ACC112 (cell line): ENCODE measurements at regions not wholly inside any gene's neighbourhood (a gene's known extent, or its start where the extent isn't known, plus 50 kb on each side); places are given as distances from the start of the nearest gene placed in this dataset.

ENCODE experiments used
- H2AFZ ChIP-seq: fragments of 200-600 bp; sonication (generic); one replicate; pipeline ENCODE4 v1.6.0; 2017; ENCODE audit warnings: antibody characterized with exemption, low read length; ENCODE audit not compliant: unreplicated experiment
- H3K27ac ChIP-seq: fragments of 200-600 bp; sonication (generic); 2 replicates; pipeline ENCODE4 v1.5.1; 2014; ENCODE audit warnings: low read depth, mild to moderate bottlenecking, antibody characterized with exemption, low read length, moderate library complexity
- H3K27me3 ChIP-seq: fragments of 200-600 bp; sonication (generic); 2 replicates; pipeline ENCODE4 v1.6.1; 2014; ENCODE audit warnings: mild to moderate bottlenecking, antibody characterized with exemption, low read length, moderate library complexity, mixed read lengths; ENCODE audit not compliant: insufficient read depth
- H3K36me3 ChIP-seq: fragments of 200-600 bp; sonication (generic); 2 replicates; pipeline ENCODE4 v1.6.1; 2016; ENCODE audit warnings: mild to moderate bottlenecking, antibody characterized with exemption, low read length, moderate library complexity, mixed read lengths; ENCODE audit not compliant: insufficient read depth
- H3K4me1 ChIP-seq: fragments of 200-600 bp; sonication (generic); one replicate; pipeline ENCODE4 v1.6.1; 2016; ENCODE audit warnings: low read length, mixed read lengths; ENCODE audit not compliant: insufficient read depth, unreplicated experiment, control insufficient read depth
- H3K4me3 ChIP-seq: fragments of 200-600 bp; sonication (generic); 2 replicates; pipeline ENCODE4 v1.5.1; 2014; ENCODE audit warnings: mild to moderate bottlenecking, low read depth, low read length
- H3K79me2 ChIP-seq: fragments of 200-600 bp; sonication (generic); one replicate; pipeline ENCODE4 v1.6.0; 2016; ENCODE audit warnings: low read length; ENCODE audit not compliant: control insufficient read depth, unreplicated experiment, insufficient read depth

DNA sequence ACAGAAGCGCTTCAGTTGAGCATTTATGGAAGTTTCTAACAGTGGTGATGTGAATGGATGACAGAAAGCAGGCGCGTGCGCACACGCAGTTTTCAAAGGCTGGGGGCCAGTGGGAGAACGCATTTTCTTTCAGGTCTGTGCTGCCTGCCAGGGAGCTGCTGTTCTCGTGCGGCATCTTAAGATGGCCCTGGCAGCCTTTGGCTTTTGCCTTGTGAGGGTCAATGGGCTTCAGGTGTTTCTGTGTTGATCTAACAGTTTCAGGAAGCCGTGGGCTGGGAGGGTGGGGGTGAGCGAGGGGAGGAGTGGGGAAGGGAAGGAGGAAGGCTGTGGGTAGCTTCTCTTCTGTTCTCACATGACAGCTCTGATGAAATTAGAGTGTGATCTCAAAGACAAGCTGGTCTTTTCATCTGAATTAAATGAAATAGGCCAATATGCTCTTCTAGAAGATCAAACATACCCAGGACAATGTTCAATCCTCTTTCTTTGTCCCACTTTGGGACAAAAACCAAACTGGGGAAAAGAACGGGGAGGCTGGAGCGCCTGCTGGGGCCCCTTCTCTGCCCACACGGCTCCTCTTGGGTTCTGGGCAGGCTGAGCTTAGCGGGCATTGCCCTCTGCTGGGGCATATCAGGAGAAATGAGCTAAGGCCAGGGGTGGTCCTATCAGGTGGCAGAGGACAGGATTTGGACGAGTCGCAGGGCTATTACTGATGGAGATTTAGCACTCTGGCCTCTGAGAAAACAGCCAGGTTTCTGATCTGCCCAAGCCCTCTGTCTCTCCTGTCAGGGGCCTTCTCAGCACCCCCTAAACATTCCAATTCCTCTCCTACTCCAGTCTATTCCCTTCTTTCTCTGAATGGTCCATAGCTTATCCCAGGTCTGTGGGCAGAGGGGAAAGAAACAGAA, 126.2 kb upstream of the LGALSL start:
- Histone ChIP-seq H3K79me2 (no peaks in the 10 kb centered on the region), H3K4me3 (no peak overlapping the region)

DNA sequence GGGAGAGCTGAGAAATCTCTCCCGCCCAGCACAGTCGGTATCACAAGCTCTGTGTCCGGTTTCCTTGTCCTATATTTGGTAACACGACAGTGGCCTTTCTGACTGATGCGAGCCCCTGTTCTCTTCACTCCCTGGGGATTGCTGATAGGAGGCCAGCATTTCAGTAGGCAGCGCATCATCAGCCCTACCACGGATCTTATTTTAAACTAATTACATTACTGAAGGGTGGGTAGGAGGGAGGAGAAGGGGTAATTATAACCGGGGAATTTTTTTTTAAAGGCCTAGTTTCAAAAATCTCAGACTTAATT, 125.6 kb upstream of the LGALSL start:
- Histone ChIP-seq H3K79me2 (no peaks in the 10 kb centered on the region), H2AFZ (no peak overlapping the region), H3K27me3 (peaks cover 21% of the 10 kb centered on the region), H3K4me1 (peaks cover 13% of the 10 kb centered on the region), H3K27ac (no peak overlapping the region), H3K36me3 (no peaks in the 10 kb centered on the region), H3K4me3 (no peak overlapping the region)

More for the DNA sequence above, 126.2 kb upstream of the LGALSL start:
- H2AFZ ChIP-seq: no peak overlapping the region
- H3K36me3 ChIP-seq: no peaks in the 10 kb centered on the region
- H3K27ac ChIP-seq: no peak overlapping the region
- H3K27me3 ChIP-seq: peaks cover 27% of the 10 kb centered on the region
- H3K4me1 ChIP-seq: peaks cover 13% of the 10 kb centered on the region

DNA sequence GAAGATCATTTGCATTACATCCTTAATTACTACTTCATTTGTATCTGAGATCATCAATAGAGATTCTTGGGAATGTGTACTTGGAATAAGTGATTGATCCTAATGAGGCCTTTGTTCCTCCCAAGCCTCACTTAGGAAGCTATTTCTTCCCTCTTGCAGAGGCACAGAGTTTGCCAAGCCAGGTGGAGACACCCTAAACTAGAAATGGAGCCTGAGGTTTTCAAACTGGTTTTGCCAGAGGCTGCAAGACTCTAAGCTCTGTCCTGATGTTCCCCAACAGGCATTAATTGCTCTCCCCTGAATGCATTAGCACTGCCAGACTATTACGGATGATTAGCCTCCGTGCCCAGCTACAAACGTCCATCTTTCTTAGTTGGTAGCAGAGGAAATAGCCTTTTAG, 125.2 kb upstream of the LGALSL start:
- no peaks in the 10 kb centered on the region for H3K79me2 ChIP-seq
- no peak overlapping the region for H2AFZ ChIP-seq
- H3K4me1 ChIP-seq: peaks cover 13% of the 10 kb centered on the region
- no peak overlapping the region for H3K4me3 ChIP-seq
- no peaks in the 10 kb centered on the region for H3K36me3 ChIP-seq
- peaks cover 17% of the 10 kb centered on the region for H3K27me3 ChIP-seq
- H3K27ac ChIP-seq: no peak overlapping the region

DNA sequence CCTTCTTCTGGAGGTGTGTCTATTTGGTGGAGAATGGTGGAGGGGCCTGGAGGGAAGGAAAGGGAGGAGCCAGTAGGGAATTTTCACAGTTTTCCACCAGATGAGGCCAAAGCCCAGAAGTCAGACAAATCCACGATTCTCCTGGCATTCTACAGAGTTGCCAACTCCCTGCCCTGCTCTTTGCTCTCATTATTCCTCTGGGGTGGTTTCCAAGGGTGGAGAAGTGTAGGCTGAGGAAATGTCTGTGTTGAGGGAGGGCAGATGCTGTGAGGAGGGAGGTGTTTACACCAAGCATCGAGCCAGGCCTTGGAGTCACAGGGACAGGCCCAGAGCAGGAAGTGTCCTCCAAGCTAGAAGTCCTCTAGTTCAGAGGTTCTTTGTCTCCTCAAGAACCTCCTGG, 124.1 kb upstream of the LGALSL start:
- Histone ChIP-seq H3K79me2 (no peaks in the 10 kb centered on the region), H3K27me3 (peaks cover 6% of the 10 kb centered on the region), H3K4me1 (peaks cover 13% of the 10 kb centered on the region), H3K4me3 (peak overlapping the region; percentile 67; the same call in 1 of the 2 replicates), H3K36me3 (no peaks in the 10 kb centered on the region), H2AFZ (peak overlapping the region; percentile 80), H3K27ac (peak overlapping the region; percentile 7; the same call in 1 of the 2 replicates)

DNA sequence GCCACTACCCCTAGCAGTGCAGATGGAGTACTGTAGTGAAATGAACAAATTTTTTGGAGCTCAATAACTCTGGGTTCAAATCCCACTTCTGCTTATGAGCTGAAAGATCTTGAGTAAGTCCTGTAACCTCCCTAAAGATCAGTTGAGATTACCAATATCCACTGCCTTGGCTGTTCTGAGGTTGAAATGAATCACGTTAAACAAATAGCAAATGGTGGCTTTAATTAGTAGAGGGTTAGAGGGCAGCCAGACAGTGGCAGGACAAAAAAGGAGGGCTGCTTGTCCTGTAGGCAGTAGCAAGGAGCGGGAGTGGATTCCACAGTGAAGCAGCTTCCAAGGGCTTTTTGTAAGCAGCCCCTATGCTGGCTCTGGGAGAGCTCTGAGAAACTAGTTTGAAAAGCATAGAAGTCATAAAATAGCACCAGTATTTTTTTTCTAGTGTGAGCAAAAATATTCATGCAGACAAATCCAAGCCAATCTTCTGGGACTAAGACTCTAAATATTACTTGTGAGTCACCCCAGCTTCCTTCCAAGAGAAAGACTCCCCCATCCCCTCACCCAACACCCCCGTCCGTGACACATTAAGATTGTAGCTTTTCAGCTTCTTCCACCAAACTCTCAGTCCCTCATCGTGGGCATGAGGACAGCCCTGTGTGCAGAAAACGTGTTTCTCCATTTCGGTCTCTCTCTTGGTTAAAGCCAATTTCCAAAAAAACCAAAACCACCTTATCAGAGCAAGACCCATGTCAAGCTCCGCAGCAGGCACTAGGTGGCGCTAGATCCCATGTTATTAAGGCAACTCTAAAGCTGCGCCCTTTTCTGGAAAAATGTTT, 123.5 kb upstream of the LGALSL start:
- no peaks in the 10 kb centered on the region for H3K36me3 ChIP-seq
- H3K4me1 ChIP-seq: peaks cover 13% of the 10 kb centered on the region
- H3K27me3 ChIP-seq: peaks cover under 1% of the 10 kb centered on the region; the same call in 1 of the 2 replicates
- peak overlapping the region; percentile 67 for H3K4me3 ChIP-seq
- H2AFZ ChIP-seq: peak overlapping the region; percentile 80
- no peaks in the 10 kb centered on the region for H3K79me2 ChIP-seq
- peak overlapping the region; percentile 7; the same call in 1 of the 2 replicates for H3K27ac ChIP-seq

DNA sequence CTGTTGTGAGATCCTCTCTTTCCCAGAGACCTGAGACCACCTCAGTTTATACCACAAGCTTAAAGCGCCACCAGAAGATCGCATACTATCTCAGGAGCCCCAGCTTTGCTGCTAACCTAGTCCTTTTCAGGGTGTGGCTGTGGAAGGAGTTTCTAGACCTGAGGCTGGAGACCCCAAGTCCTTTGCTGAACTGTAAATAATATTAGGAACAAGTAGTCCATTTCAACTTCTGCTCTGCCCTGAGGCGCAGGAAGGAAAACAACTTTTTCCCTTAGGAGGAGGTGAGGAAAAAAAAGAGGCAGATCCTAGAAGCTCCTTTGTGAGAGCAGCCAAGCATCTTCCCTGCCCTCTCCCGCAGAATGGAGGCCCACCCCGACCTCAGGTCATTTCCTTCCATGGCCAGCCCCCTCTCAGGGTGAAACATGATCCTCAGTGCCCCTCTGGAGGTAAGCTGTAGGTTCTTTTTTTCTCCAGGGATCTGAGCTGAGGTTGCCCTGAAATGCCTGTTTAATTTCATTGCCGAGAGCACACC, 122.8 kb upstream of the LGALSL start:
- peak overlapping the region; percentile 16 for H2AFZ ChIP-seq
- H3K27me3 ChIP-seq: no peaks in the 10 kb centered on the region
- no peak overlapping the region; the same call in 1 of the 2 replicates for H3K4me3 ChIP-seq
- H3K4me1 ChIP-seq: peaks cover 13% of the 10 kb centered on the region
- H3K79me2 ChIP-seq: no peaks in the 10 kb centered on the region
- H3K27ac ChIP-seq: no peak overlapping the region
- H3K36me3 ChIP-seq: no peaks in the 10 kb centered on the region

DNA sequence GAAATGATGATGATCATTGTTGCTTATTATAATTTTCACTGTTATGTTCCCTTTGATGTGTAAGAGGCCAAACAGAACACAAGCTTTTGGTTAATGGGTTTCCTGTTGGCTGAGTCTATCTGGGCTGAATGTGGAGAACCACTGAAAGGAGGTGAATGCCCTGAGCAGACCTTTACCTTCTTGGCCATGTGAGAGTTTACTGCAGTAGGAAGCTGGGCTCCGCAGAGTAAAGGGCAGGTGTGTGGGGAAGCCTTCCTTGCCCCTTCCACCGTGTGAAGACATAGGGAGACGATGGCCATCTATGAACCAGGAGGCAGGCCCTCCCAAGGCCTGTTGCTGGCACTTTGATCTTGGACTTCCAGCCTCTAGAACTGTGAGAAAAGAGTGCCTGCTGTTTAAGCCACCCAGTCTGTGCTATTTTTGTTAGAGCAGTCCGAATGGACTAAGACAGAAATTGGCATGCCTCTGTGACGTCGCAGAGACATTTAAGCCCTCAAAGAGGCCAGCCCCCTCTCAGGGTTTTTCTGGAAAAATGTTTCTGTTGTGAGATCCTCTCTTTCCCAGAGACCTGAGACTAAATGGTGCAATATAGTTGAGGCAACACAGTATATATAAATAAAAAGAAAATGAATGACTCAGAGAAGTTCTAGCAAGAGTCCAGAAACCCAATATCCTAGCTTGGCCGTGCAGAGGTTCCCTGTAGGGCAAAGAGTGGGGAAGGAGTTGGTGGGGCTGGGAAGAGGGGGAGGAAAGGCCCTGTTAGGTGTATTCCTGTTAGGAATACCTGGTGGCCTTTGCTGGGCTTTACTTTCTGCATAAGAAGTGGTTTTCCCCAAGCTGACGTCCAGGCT, 121.9 kb upstream of the LGALSL start:
- no peaks in the 10 kb centered on the region for H3K79me2 ChIP-seq
- no peaks in the 10 kb centered on the region for H3K27me3 ChIP-seq
- H2AFZ ChIP-seq: no peak overlapping the region
- no peak overlapping the region for H3K4me3 ChIP-seq
- peaks cover 13% of the 10 kb centered on the region for H3K4me1 ChIP-seq
- no peak overlapping the region for H3K27ac ChIP-seq
- H3K36me3 ChIP-seq: no peaks in the 10 kb centered on the region

DNA sequence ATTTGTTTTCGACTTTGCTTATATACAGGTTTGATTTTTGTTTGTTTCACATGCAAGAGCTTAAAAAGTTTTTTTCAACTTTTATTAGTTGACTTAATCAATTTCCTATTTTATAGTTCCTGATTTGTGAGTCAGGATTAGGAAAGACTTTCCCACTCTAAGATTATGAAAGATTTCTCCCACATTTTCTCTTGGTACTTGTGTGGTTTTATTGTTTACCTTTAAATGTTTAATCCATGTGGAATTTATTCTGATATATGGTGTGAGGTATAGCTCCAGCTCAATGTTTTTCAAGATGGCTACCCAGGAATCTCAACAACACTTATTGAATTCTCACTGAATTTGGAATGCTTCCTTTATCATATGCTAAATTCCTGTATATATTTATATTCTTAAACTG, 117.8 kb upstream of the LGALSL start:
- H3K4me3 ChIP-seq: no peak overlapping the region
- H3K79me2 ChIP-seq: no peaks in the 10 kb centered on the region
- H3K4me1 ChIP-seq: peaks cover 6% of the 10 kb centered on the region
- H3K27me3 ChIP-seq: peaks cover 6% of the 10 kb centered on the region; the same call in 1 of the 2 replicates
- no peak overlapping the region for H2AFZ ChIP-seq
- no peak overlapping the region for H3K27ac ChIP-seq
- H3K36me3 ChIP-seq: no peaks in the 10 kb centered on the region

DNA sequence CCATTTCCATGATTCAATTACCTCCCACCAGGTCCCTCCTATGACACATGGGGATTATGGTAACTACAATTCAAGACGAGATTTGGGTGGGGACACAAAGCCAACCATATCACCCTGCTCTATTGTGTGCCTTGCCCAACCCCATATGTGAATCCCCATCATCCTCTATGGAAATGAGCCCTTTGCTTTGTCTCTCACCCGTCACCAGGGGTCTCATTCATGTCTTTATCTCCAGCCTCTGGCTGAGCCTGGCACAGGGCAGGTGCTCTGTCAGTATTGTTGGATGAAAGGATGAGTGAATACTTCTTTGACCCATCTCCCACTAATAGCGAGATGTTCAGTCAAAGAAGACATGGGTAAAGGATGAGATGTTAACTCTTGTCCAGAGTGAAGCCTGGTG, 116.6 kb upstream of the LGALSL start:
- Histone ChIP-seq H2AFZ (no peak overlapping the region), H3K4me1 (peaks cover 6% of the 10 kb centered on the region), H3K27me3 (peaks cover 10% of the 10 kb centered on the region; the same call in 1 of the 2 replicates), H3K4me3 (no peak overlapping the region), H3K79me2 (no peaks in the 10 kb centered on the region), H3K36me3 (no peaks in the 10 kb centered on the region), H3K27ac (no peak overlapping the region)

DNA sequence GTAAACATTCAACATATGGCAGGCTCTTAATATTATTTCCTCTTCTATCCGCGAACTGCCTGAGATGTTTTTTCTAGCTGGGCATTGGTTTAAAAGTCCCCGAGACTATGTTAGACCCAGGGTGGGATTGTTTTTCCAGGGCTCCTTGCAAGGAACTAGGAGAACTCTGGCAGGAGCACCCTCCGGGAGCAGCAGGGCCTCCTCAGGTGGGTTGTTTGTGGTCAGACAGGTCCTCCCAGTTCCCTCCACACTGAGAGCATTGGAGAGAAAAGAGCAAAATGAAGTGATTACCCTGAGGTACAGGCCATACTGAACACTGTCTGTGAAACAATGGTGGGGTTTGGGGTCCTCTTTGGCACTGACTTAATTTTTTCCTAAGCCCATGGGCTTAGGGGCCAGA, 115.9 kb upstream of the LGALSL start:
- no peak overlapping the region for H3K4me3 ChIP-seq
- H2AFZ ChIP-seq: no peak overlapping the region
- no peak overlapping the region for H3K27ac ChIP-seq
- H3K79me2 ChIP-seq: no peaks in the 10 kb centered on the region
- H3K4me1 ChIP-seq: peaks cover 6% of the 10 kb centered on the region
- H3K36me3 ChIP-seq: no peaks in the 10 kb centered on the region
- peaks cover 10% of the 10 kb centered on the region; the same call in 1 of the 2 replicates for H3K27me3 ChIP-seq
